ENCODE measurements at regions not wholly inside any gene's neighbourhood (a gene's known extent, or its start where the extent isn't known, plus 50 kb on each side); places are given as distances from the start of the nearest gene placed in this dataset.

DNA sequence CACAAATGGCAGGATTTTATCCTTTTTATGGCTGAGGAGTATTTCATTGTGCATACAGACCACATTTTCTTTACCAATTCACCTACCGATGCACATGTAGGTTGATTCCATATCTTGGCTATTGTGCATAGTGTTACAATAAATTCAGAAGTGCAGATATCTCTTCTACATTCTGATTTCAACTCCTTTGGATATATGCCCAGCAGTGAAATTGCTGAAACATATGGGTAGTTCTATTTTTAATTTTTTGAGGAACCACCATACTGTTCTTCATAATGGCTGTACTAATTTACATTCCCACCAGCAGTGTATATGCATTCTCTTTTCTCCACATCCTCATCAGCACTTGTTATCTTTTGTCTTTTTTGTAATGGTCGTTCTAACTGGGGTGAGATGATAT, 1290.3 kb downstream of the XPNPEP1 start:
- TF ChIP-seq, protein P1, sequence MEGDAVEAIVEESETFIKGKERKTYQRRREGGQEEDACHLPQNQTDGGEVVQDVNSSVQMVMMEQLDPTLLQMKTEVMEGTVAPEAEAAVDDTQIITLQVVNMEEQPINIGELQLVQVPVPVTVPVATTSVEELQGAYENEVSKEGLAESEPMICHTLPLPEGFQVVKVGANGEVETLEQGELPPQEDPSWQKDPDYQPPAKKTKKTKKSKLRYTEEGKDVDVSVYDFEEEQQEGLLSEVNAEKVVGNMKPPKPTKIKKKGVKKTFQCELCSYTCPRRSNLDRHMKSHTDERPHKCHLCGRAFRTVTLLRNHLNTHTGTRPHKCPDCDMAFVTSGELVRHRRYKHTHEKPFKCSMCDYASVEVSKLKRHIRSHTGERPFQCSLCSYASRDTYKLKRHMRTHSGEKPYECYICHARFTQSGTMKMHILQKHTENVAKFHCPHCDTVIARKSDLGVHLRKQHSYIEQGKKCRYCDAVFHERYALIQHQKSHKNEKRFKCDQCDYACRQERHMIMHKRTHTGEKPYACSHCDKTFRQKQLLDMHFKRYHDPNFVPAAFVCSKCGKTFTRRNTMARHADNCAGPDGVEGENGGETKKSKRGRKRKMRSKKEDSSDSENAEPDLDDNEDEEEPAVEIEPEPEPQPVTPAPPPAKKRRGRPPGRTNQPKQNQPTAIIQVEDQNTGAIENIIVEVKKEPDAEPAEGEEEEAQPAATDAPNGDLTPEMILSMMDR (IDR thresholded peaks at IDR 0.05): no peak
- TF ChIP-seq BHLHE40 (IDR thresholded peaks at IDR 0.05; ENCODE audit: low read depth, low read length) (no peak), NPAS2 (CRISPR knock-in tag; IDR thresholded peaks at IDR 0.05; ENCODE audit: borderline replicate concordance) (no peak), POLR2A (IDR thresholded peaks at IDR 0.05; ENCODE audit: low read length) (no peak), RCOR1 (IDR thresholded peaks at IDR 0.05; ENCODE audit: low read depth, low read length) (no peak), ZSCAN20 (CRISPR knock-in tag; IDR thresholded peaks at IDR 0.05) (no peak), EP300 (IDR thresholded peaks at IDR 0.05) (no peak)
